B cell (primary cell): ENCODE measurements at regions not wholly inside any gene's neighbourhood (a gene's known extent, or its start where the extent isn't known, plus 50 kb on each side); places are given as distances from the start of the nearest gene placed in this dataset.

ENCODE experiments used
- CTCF ChIP-seq: fragments of 200-600 bp; IDR thresholded peaks from one replicate; pipeline ENCODE4 v1.8.0; 2022; ENCODE audit warnings: antibody characterized with exemption, mild to moderate bottlenecking
- EZH2 ChIP-seq: IDR thresholded peaks from 2 replicates; pipeline ENCODE4 v1.6.1; 2012; ENCODE audit warnings: borderline replicate concordance, low read depth, mild to moderate bottlenecking, moderate library complexity, low read length; ENCODE audit not compliant: insufficient read depth, poor library complexity, severe bottlenecking

- TF ChIP-seq CTCF (no peak), EZH2 (no peak)
These were observed 642.6 kb upstream of the CCDC179 start for GRCh38 chr11:23502826-23503225.
